SK-N-MC (cell line): ENCODE measurements at regions not wholly inside any gene's neighbourhood (a gene's known extent, or its start where the extent isn't known, plus 50 kb on each side); places are given as distances from the start of the nearest gene placed in this dataset.

ENCODE experiments used
- EZH2 ChIP-seq: fragments of 200-600 bp; sonication (generic); IDR thresholded peaks from one replicate; pipeline ENCODE4 v1.6.1; 2017; ENCODE audit warnings: antibody characterized with exemption
- FOXP2 ChIP-seq: optimal IDR thresholded peaks from 2 replicates; pipeline ENCODE3; 2011; ENCODE audit warnings: mild to moderate bottlenecking, moderate library complexity; ENCODE audit not compliant: insufficient read depth; ENCODE audit errors: extremely low read length, control extremely low read depth
- POLR2AphosphoS5 ChIP-seq: IDR thresholded peaks from 2 replicates; pipeline ENCODE4 v1.6.1; 2012; ENCODE audit warnings: mild to moderate bottlenecking, low read depth, low read length, borderline replicate concordance

DNA sequence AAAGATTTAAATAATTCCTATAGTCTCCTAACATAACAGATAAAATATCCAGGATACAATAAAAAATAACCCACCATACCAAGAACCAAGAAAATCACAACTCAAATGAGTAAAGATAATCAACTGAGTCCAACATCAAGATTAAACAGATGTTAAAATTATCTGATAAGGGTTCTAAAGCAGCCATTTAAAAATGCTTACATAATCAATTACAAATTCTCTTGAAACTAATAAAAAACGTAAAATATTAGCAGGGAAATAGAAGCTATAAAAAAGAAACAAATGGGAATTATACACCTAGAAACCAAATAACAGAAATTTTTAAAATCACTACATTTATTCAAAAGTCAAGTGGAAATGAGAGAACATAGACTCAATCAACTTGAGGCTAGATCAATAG lies 297.7 kb upstream of the RAB6C start:
- TF ChIP-seq POLR2AphosphoS5 (no peak), EZH2 (no peak), FOXP2 (no peak)
